H1 (cell line): ENCODE measurements at regions not wholly inside any gene's neighbourhood (a gene's known extent, or its start where the extent isn't known, plus 50 kb on each side); places are given as distances from the start of the nearest gene placed in this dataset.

Experiments used
- SP4 ChIP-seq: IDR thresholded peaks from 2 replicates; pipeline ENCODE4 v1.6.1; 2012; ENCODE audit warnings: low read length, inconsistent platforms
- TEAD4 ChIP-seq: IDR thresholded peaks from 2 replicates; pipeline ENCODE4 v1.6.1; 2012; ENCODE audit warnings: low read depth, low read length, inconsistent platforms, mixed read lengths
- TF ChIP-seq, protein P1 (sequence below), 3 experiments: IDR thresholded peaks; 1 replicate in 2 of 3; 2 replicates in 1 of 3; pipeline versions ENCODE4 v1.5.1 to v1.6.1; 2011; ENCODE audit warnings: low read length in 3 of 3, mild to moderate bottlenecking in 3 of 3, inconsistent platforms in 2 of 3, low read depth in 1 of 3, moderate library complexity in 1 of 3; ENCODE audit not compliant: insufficient read depth in 1 of 3; ENCODE audit errors: control extremely low read depth in 1 of 3

- TF ChIP-seq, protein P1, sequence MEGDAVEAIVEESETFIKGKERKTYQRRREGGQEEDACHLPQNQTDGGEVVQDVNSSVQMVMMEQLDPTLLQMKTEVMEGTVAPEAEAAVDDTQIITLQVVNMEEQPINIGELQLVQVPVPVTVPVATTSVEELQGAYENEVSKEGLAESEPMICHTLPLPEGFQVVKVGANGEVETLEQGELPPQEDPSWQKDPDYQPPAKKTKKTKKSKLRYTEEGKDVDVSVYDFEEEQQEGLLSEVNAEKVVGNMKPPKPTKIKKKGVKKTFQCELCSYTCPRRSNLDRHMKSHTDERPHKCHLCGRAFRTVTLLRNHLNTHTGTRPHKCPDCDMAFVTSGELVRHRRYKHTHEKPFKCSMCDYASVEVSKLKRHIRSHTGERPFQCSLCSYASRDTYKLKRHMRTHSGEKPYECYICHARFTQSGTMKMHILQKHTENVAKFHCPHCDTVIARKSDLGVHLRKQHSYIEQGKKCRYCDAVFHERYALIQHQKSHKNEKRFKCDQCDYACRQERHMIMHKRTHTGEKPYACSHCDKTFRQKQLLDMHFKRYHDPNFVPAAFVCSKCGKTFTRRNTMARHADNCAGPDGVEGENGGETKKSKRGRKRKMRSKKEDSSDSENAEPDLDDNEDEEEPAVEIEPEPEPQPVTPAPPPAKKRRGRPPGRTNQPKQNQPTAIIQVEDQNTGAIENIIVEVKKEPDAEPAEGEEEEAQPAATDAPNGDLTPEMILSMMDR (IDR thresholded peaks at IDR 0.05; ENCODE audit: control extremely low read depth in 1 of 3, insufficient read depth in 1 of 3, low read depth in 1 of 3, low read length in 3 of 3), result no peak
- TF ChIP-seq SP4, result no peak
- no peak for TF ChIP-seq TEAD4
These were observed 142.5 kb downstream of the TEX29 start (continued) for GRCh38 chr13:111462944-111463343.
